Bronchial epithelial cell (primary cell): ENCODE measurements at regions not wholly inside any gene's neighbourhood (a gene's known extent, or its start where the extent isn't known, plus 50 kb on each side); places are given as distances from the start of the nearest gene placed in this dataset.
"Not testable (repeated sequence)": the region's sequence is repeated elsewhere in the genome, so short reads cannot be mapped to it uniquely, and the experiment has no call there.

Experiments used
- DNase-seq: peaks from one replicate; pipeline ENCODE4 v3.0.0-alpha.2; 2010; ENCODE audit warnings: low read depth
- FAIRE-seq: peaks from 2 replicates; lab custom pipeline; 2011; peaks lifted over from hg19 to GRCh38; lab: Jason Lieb, UNC
- H3K27me3 ChIP-seq: 2 replicates; pipeline ENCODE4 v1.5.1; 2011; ENCODE audit warnings: low read length; ENCODE audit not compliant: control insufficient read depth, insufficient read depth
- H3K36me3 ChIP-seq: 2 replicates; pipeline ENCODE4 v1.5.1; 2011; ENCODE audit warnings: low read length; ENCODE audit not compliant: control insufficient read depth, insufficient read depth
- H3K4me3 ChIP-seq: 2 replicates; pipeline ENCODE4 v1.5.1; 2011; ENCODE audit warnings: mild to moderate bottlenecking, low read depth, low read length, control low read depth
- TF ChIP-seq, protein P1 (sequence below): IDR thresholded peaks from 2 replicates; pipeline ENCODE4 v1.5.1; 2011; ENCODE audit warnings: mild to moderate bottlenecking, moderate library complexity, low read length, control low read depth, inconsistent platforms; ENCODE audit not compliant: insufficient read depth, severe bottlenecking

GRCh38 chr4:159593681-159594080 lies 490.8 kb downstream of the RAPGEF2 start:
- DNase-seq (no peak), FAIRE-seq (no peak)
- H3K27me3 ChIP-seq = no peaks in the 10 kb centered on the region
- TF ChIP-seq, protein P1, sequence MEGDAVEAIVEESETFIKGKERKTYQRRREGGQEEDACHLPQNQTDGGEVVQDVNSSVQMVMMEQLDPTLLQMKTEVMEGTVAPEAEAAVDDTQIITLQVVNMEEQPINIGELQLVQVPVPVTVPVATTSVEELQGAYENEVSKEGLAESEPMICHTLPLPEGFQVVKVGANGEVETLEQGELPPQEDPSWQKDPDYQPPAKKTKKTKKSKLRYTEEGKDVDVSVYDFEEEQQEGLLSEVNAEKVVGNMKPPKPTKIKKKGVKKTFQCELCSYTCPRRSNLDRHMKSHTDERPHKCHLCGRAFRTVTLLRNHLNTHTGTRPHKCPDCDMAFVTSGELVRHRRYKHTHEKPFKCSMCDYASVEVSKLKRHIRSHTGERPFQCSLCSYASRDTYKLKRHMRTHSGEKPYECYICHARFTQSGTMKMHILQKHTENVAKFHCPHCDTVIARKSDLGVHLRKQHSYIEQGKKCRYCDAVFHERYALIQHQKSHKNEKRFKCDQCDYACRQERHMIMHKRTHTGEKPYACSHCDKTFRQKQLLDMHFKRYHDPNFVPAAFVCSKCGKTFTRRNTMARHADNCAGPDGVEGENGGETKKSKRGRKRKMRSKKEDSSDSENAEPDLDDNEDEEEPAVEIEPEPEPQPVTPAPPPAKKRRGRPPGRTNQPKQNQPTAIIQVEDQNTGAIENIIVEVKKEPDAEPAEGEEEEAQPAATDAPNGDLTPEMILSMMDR = no peak
- H3K36me3 ChIP-seq = no peaks in the 10 kb centered on the region
- H3K4me3 ChIP-seq = no peak overlapping the region

DNA sequence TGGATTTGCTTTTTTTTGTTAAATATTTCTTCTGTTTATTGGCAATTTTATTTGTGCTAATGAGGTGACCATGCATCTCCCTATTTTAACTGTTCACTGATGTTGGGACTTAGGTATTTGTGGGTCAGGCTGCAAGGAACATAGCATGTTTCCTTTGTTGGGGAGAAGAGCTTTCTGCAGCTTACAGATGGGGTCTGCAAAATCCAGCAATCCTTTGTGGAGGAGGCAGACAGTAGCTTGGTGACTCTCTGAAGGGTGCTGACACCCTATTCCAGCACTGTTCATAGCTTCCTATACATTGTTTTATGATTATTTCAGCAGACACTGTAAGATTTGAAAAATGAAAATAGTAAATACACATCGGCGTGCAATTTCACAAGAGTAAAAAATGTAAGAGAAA lies 491.7 kb downstream of the RAPGEF2 start:
- FAIRE-seq (no peak), DNase-seq (no peak)
- TF ChIP-seq, protein P1 = no peak
- Histone ChIP-seq H3K27me3 (no peaks in the 10 kb centered on the region), H3K4me3 (no peak overlapping the region), H3K36me3 (no peaks in the 10 kb centered on the region)

GRCh38 chr4:159595101-159595500 lies 492.2 kb downstream of the RAPGEF2 start:
- not testable (repeated sequence) for H3K4me3 ChIP-seq, H3K27me3 ChIP-seq, FAIRE-seq, DNase-seq, H3K36me3 ChIP-seq

DNA sequence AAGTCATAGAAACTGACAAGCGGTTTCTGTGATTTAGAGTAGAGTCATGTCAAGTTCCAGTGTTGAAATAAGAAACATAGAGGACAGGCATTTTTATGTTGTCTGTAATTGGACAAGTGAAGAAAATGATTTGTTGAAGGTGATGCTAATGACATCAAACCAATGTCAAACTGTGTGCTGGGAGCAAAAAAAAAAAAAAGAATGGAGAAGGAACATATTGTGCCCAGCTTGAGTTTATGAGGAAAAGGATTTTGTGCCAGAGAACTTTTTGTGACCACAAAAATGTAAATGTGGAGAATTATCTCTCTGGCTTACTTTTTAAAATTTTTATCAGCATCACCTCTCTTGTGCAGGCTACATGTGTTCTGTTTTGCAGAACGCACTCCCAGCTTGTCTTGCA lies 495.7 kb downstream of the RAPGEF2 start:
- DNase-seq = no peak
- no peaks in the 10 kb centered on the region for H3K27me3 ChIP-seq
- TF ChIP-seq, protein P1 = no peak
- H3K4me3 ChIP-seq = no peak overlapping the region
- no peak for FAIRE-seq
- H3K36me3 ChIP-seq = no peaks in the 10 kb centered on the region

DNA sequence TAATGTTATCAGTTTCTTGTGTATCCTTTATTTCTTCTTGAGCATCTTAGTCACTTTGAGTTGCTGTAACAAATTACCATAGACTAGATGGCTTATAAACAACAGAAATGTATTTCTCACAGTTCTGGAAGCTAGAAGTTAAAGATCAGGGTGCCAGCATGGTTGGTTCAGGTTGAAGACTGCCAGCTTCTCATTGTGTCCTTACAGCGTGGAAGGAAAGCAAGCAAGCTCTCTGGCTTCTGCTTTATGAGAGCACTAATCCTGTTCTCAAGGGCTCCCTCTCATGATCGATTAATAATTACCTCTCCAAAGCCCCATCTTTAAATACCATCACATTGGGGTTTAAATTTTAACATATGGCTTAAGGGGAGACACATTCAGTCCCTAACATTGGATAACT lies 497.2 kb downstream of the RAPGEF2 start:
- H3K27me3 ChIP-seq = no peaks in the 10 kb centered on the region
- H3K36me3 ChIP-seq = no peaks in the 10 kb centered on the region
- no peak overlapping the region for H3K4me3 ChIP-seq
- TF ChIP-seq, protein P1 = no peak
- FAIRE-seq = no peak
- no peak for DNase-seq

GRCh38 chr4:159604781-159605180 lies 501.9 kb downstream of the RAPGEF2 start:
- DNase-seq (no peak), FAIRE-seq (no peak)
- Histone ChIP-seq H3K4me3 (no peak overlapping the region), H3K36me3 (no peaks in the 10 kb centered on the region), H3K27me3 (no peaks in the 10 kb centered on the region)
- TF ChIP-seq, protein P1 = no peak
